Heart left ventricle (tissue), 16 donors: ENCODE measurements at regions not wholly inside any gene's neighbourhood (a gene's known extent, or its start where the extent isn't known, plus 50 kb on each side); places are given as distances from the start of the nearest gene placed in this dataset.

ENCODE experiments used
- ATAC-seq, 4 donors: fragments of 200-7000 bp; cut with Tn5 transposase; one replicate each; pipeline ENCODE4 v1.9.1; 2020 to 2022; ENCODE audit warnings: moderate library complexity in 4 of 4, mild to moderate bottlenecking in 3 of 4, moderate number of reproducible peaks in 1 of 4
- DNase-seq, 5 donors: peaks; one replicate each; pipeline ENCODE4 v3.0.0-alpha.2; 2020
- H3K27ac ChIP-seq, 12 donors: fragments of 200-600 bp; sonication (generic) in 4 of 12; one replicate each; pipeline versions ENCODE4 v1.5.0 to v1.8.0; 2016 to 2022; ENCODE audit warnings: mild to moderate bottlenecking in 2 of 12
- H3K27me3 ChIP-seq, 9 donors: fragments of 200-600 bp; sonication (generic) in 2 of 9; one replicate each; pipeline versions ENCODE4 v1.5.1 to v1.8.0; 2016 to 2022; ENCODE audit warnings: mild to moderate bottlenecking in 3 of 9
- H3K36me3 ChIP-seq, 9 donors: fragments of 200-600 bp; sonication (generic) in 2 of 9; one replicate each; pipeline versions ENCODE4 v1.5.0 to v1.8.0; 2018 to 2022; ENCODE audit warnings: mild to moderate bottlenecking in 2 of 9
- H3K4me1 ChIP-seq, 12 donors: fragments of 200-600 bp; sonication (generic) in 4 of 12; one replicate each; pipeline versions ENCODE4 v1.5.0 to v1.8.0; 2016 to 2022; ENCODE audit warnings: mild to moderate bottlenecking in 3 of 12
- H3K4me3 ChIP-seq, 12 donors: fragments of 200-600 bp; sonication (generic) in 4 of 12; one replicate each; pipeline versions ENCODE4 v1.5.0 to v1.8.0; 2017 to 2022; ENCODE audit warnings: mild to moderate bottlenecking in 9 of 12, moderate library complexity in 4 of 12
- H3K9me3 ChIP-seq, 12 donors: fragments of 200-600 bp; sonication (generic) in 4 of 12; one replicate each; pipeline versions ENCODE4 v1.5.0 to v1.8.0; 2016 to 2022; ENCODE audit warnings: mild to moderate bottlenecking in 1 of 12
- CTCF ChIP-seq, 12 donors: fragments of 200-600 bp; sonication (generic) in 4 of 12; IDR thresholded peaks; one replicate each; pipeline versions ENCODE4 v1.5.0 to v1.8.0; 2018 to 2022; ENCODE audit warnings: antibody characterized with exemption in 12 of 12, mild to moderate bottlenecking in 5 of 12
- POLR2A ChIP-seq, 2 donors: fragments of 450-650 bp; IDR thresholded peaks; one replicate each; pipeline ENCODE4 v1.6.1; 2017; ENCODE audit warnings: antibody characterized with exemption in 2 of 2, mild to moderate bottlenecking in 2 of 2, moderate library complexity in 2 of 2
- WGBS, 4 donors: extraction: QIAGEN DNeasy Blood & Tissue Kit in 2 of 4; methylation state at CpG; one replicate each; pipeline versions ENCODE4 v1.1.5 to v1.1.7; 2013 to 2018; 5-methylcytosine and 5-hydroxymethylcytosine counted together
- intact Hi-C, 10 donors: fragments of 100-400 bp; cut with DNase I; formaldehyde crosslinking; loops; one replicate each; pipeline versions ENCODE4 v1.11.1 to v1.14.2; 2022
- donor health status: ischemic (EF 13 %, LVEDD 7.1; RV severe dilation, severe dysfunction).
- donor health status: healthy with polysubstance abuse.
- donor health status: DM: no; HTN: yes; CAD: no.
- donor health status: DM: no; HTN: no; CAD: no.
- donor health status: ischemic (EF 25% LVEDD 6.9; RV normal size, moderate dysfunction).
- donor health status: ischemic (EF 25% LVEDD 5.7; RV mildly dilated, moderate dysfunction).
- donor health status: healthy.
- donor health status: DM: yes; HTN: yes; CAD: no.
- donor health status: ischemic (EF 35%, LVEDD 5.7; RV mildly dilated, moderate dysfunction).
- donor health status: nonischemic (EF 11% LVEDD 7.7; RV severe dilation, severe dysfunction).
- donor health status: DM: yes; HTN: yes; CAD: no.
- donor health status: PGD.
- donor health status: ischemic (EF 29% LVEDD 5.4; RV normal size, mild dysfunction).
- donor health status: nonischemic (EF 23%, LVEDD 6.1; RV moderate dilation, normal function).

GRCh38 chr18:47586418-47587070 lies 335.1 kb upstream of the SKOR2 start:
- H3K27ac ChIP-seq = no peak overlapping the region
- H3K9me3 ChIP-seq = no peaks in the 10 kb centered on the region
- WGBS, 4 donors = 75 to 77% (median 76%) methylated on average over 2 of the region's 2 CpGs
- H3K4me1 ChIP-seq = no peaks in the 10 kb centered on the region
- H3K36me3 ChIP-seq = no peaks in the 10 kb centered on the region
- no peak overlapping the region for H3K4me3 ChIP-seq
- ATAC-seq (no peak), DNase-seq (no peak)
- intact Hi-C loops = loop anchor here in 1 of 10 donors (10.0 kb wide), 1 partner anchor 62 kb away; no protein-coding TSS in a partner anchor
- H3K27me3 ChIP-seq = peaks cover 0 to 3% (median 0%) of the 10 kb centered on the region in 9 donors
- TF ChIP-seq CTCF (IDR thresholded peaks at IDR 0.05) = no peak
- TF ChIP-seq POLR2A (IDR thresholded peaks at IDR 0.05) = no peak

- intact Hi-C loops = loop anchor here in 1 of 10 donors (10.0 kb wide), 1 partner anchor 61 kb away; no protein-coding TSS in a partner anchor
- H3K27ac ChIP-seq = no peak overlapping the region
- DNase-seq (no peak), ATAC-seq (no peak)
- no peaks in the 10 kb centered on the region for H3K36me3 ChIP-seq
- WGBS, 4 donors = 45 to 73% (median 51%) methylated on average over 6 of the region's 6 CpGs
- no peaks in the 10 kb centered on the region for H3K4me1 ChIP-seq
- TF ChIP-seq POLR2A (IDR thresholded peaks at IDR 0.05) (no peak), CTCF (IDR thresholded peaks at IDR 0.05) (no peak)
- peaks cover 0 to under 1% (median 0%) of the 10 kb centered on the region in 9 donors for H3K27me3 ChIP-seq
- no peak overlapping the region for H3K4me3 ChIP-seq
- no peaks in the 10 kb centered on the region for H3K9me3 ChIP-seq
These were observed 334.5 kb upstream of the SKOR2 start for GRCh38 chr18:47585914-47586313.

- no peak for ATAC-seq
- Histone ChIP-seq H3K4me3 (no peak overlapping the region), H3K4me1 (no peaks in the 10 kb centered on the region), H3K27me3 (peaks cover 0 to 8% (median 3%) of the 10 kb centered on the region in 9 donors), H3K27ac (no peak overlapping the region), H3K36me3 (no peaks in the 10 kb centered on the region), H3K9me3 (no peaks in the 10 kb centered on the region)
- DNase-seq = no peak
- TF ChIP-seq CTCF (IDR thresholded peaks at IDR 0.05) (no peak), POLR2A (IDR thresholded peaks at IDR 0.05) (no peak)
- intact Hi-C loops = loop anchor here in 1 of 10 donors (10.0 kb wide), 1 partner anchor 60 kb away; no protein-coding TSS in a partner anchor
- 42 to 60% (median 49%) methylated on average over 5 of the region's 5 CpGs for WGBS, 4 donors
These were observed 333.7 kb upstream of the SKOR2 start for GRCh38 chr18:47585136-47585535.

GRCh38 chr18:47582093-47582492 lies 330.6 kb upstream of the SKOR2 start:
- TF ChIP-seq POLR2A (IDR thresholded peaks at IDR 0.05) = no peak
- no peak for TF ChIP-seq CTCF (IDR thresholded peaks at IDR 0.05)
- Histone ChIP-seq H3K4me3 (no peak overlapping the region), H3K9me3 (no peaks in the 10 kb centered on the region), H3K27ac (no peak overlapping the region), H3K36me3 (no peaks in the 10 kb centered on the region), H3K27me3 (peaks cover 0 to 21% (median 6%) of the 10 kb centered on the region in 9 donors), H3K4me1 (no peaks in the 10 kb centered on the region)
- intact Hi-C loops = loop anchor here in 1 of 10 donors (10.0 kb wide), 1 partner anchor 57 kb away; no protein-coding TSS in a partner anchor
- ATAC-seq (no peak), DNase-seq (no peak)
- WGBS, 4 donors = 0 to 38% (median 31%) methylated on average over 2 to 3 of the region's 3 CpGs
